H9 (cell line): ENCODE measurements at regions not wholly inside any gene's neighbourhood (a gene's known extent, or its start where the extent isn't known, plus 50 kb on each side); places are given as distances from the start of the nearest gene placed in this dataset.

Source experiments
- DNase-seq: peaks from one replicate; pipeline ENCODE4 v3.0.0-alpha.2; 2017
- H2AFZ ChIP-seq: one replicate; pipeline ENCODE4 v1.6.1; 2013; ENCODE audit warnings: mild to moderate bottlenecking, low read length, control low read depth, moderate library complexity
- H2AK5ac ChIP-seq: 2 replicates; pipeline ENCODE4 v1.6.1; 2013; ENCODE audit warnings: low read length, control low read depth, mixed read lengths; ENCODE audit not compliant: insufficient read length
- H2BK120ac ChIP-seq: one replicate; pipeline ENCODE4 v1.6.1; 2013; ENCODE audit warnings: low read depth, mild to moderate bottlenecking, low read length, control low read depth, inconsistent platforms; ENCODE audit not compliant: poor library complexity, severe bottlenecking
- H2BK12ac ChIP-seq: 2 replicates; pipeline ENCODE4 v1.6.1; 2013; ENCODE audit warnings: low read length, control low read depth, mixed read lengths, low read depth; ENCODE audit not compliant: insufficient read length
- H2BK15ac ChIP-seq: 2 replicates; pipeline ENCODE4 v1.6.1; 2013; ENCODE audit warnings: low read depth, low read length, control low read depth
- H2BK20ac ChIP-seq: one replicate; pipeline ENCODE4 v1.6.1; 2013; ENCODE audit warnings: low read depth, mild to moderate bottlenecking, low read length, control low read depth, inconsistent platforms; ENCODE audit not compliant: poor library complexity, severe bottlenecking
- H2BK5ac ChIP-seq: 2 replicates; pipeline ENCODE4 v1.6.1; 2013; ENCODE audit warnings: low read length, control low read depth, mixed read lengths; ENCODE audit not compliant: insufficient read length
- H3K14ac ChIP-seq: 2 replicates; pipeline ENCODE4 v1.6.1; 2013; ENCODE audit warnings: low read length, control low read depth; ENCODE audit not compliant: insufficient read depth
- H3K18ac ChIP-seq: 2 replicates; pipeline ENCODE4 v1.6.1; 2013; ENCODE audit warnings: low read depth, mild to moderate bottlenecking, mixed read lengths, low read length, control low read depth; ENCODE audit not compliant: insufficient read length
- H3K23ac ChIP-seq: 2 replicates; pipeline ENCODE4 v1.6.1; 2013; ENCODE audit warnings: low read length, control low read depth, mixed read lengths, low read depth; ENCODE audit not compliant: insufficient read length
- H3K23me2 ChIP-seq: 2 replicates; pipeline ENCODE4 v1.6.1; 2013; ENCODE audit warnings: low read depth, mild to moderate bottlenecking, mixed read lengths, low read length, control low read depth; ENCODE audit not compliant: insufficient read length, poor library complexity, severe bottlenecking
- H3K27ac ChIP-seq: 2 replicates; pipeline ENCODE4 v1.5.1; 2013; ENCODE audit warnings: low read length, control low read depth, mixed read lengths, low read depth; ENCODE audit not compliant: insufficient read length
- H3K27me3 ChIP-seq: 2 replicates; pipeline ENCODE4 v1.6.1; 2013; ENCODE audit warnings: low read length, control low read depth, inconsistent platforms; ENCODE audit not compliant: insufficient read depth
- H3K4ac ChIP-seq: 2 replicates; pipeline ENCODE4 v1.6.1; 2013; ENCODE audit warnings: low read depth, mild to moderate bottlenecking, control low read depth, inconsistent platforms, low read length, moderate library complexity
- H3K4me1 ChIP-seq: 2 replicates; pipeline ENCODE4 v1.6.1; 2013; ENCODE audit warnings: low read length, control low read depth, inconsistent platforms; ENCODE audit not compliant: insufficient read depth
- H3K4me2 ChIP-seq: 2 replicates; pipeline ENCODE4 v1.6.1; 2013; ENCODE audit warnings: low read length, control low read depth, mixed read lengths; ENCODE audit not compliant: insufficient read length, insufficient read depth
- H3K56ac ChIP-seq: 2 replicates; pipeline ENCODE4 v1.6.1; 2013; ENCODE audit warnings: low read depth, mild to moderate bottlenecking, mixed read lengths, low read length, control low read depth; ENCODE audit not compliant: insufficient read length
- H3K79me1 ChIP-seq: 2 replicates; pipeline ENCODE4 v1.6.1; 2013; ENCODE audit warnings: low read depth, mild to moderate bottlenecking, moderate library complexity, low read length, control low read depth, inconsistent platforms; ENCODE audit not compliant: insufficient read depth, poor library complexity, severe bottlenecking
- H3K79me2 ChIP-seq: 2 replicates; pipeline ENCODE4 v1.6.1; 2013; ENCODE audit warnings: low read length, control low read depth, inconsistent platforms; ENCODE audit not compliant: insufficient read depth
- H3K9ac ChIP-seq: 2 replicates; pipeline ENCODE4 v1.6.1; 2013; ENCODE audit warnings: low read length, control low read depth, mixed read lengths; ENCODE audit not compliant: insufficient read length; ENCODE audit errors: extremely low read depth
- H3K9me3 ChIP-seq: one replicate; pipeline ENCODE4 v1.6.1; 2013; ENCODE audit warnings: low read depth, low read length, inconsistent platforms; ENCODE audit not compliant: control insufficient read depth
- H3T11ph ChIP-seq: one replicate; pipeline ENCODE4 v1.6.1; 2013; ENCODE audit warnings: mild to moderate bottlenecking, low read length, control low read depth, inconsistent platforms
- H4K20me1 ChIP-seq: one replicate; pipeline ENCODE4 v1.6.1; 2013; ENCODE audit not compliant: control insufficient read depth, insufficient read length, insufficient read depth
- H4K5ac ChIP-seq: 2 replicates; pipeline ENCODE4 v1.6.1; 2013; ENCODE audit warnings: low read depth, mild to moderate bottlenecking, mixed read lengths, low read length, control low read depth; ENCODE audit not compliant: insufficient read length
- H4K8ac ChIP-seq: replicated peaks from 2 replicates; pipeline ENCODE4 v1.6.1; 2013; ENCODE audit warnings: low read length, control low read depth, mixed read lengths, low read depth; ENCODE audit not compliant: insufficient read length
- H4K91ac ChIP-seq: 2 replicates; pipeline ENCODE4 v1.6.1; 2013; ENCODE audit warnings: low read depth, mild to moderate bottlenecking, moderate library complexity, mixed read lengths, low read length, control low read depth; ENCODE audit not compliant: insufficient read length
- H3K27ac Mint-ChIP-seq, 3 experiments: 2 replicates in 2 of 3; 3 replicates in 1 of 3; pipeline ENCODE4 v1.8.0; 2020 to 2021; ENCODE audit warnings: mixed read lengths in 3 of 3, mild to moderate bottlenecking in 1 of 3, moderate library complexity in 1 of 3
- H3K27me3 Mint-ChIP-seq: 2 replicates; pipeline ENCODE4 v1.8.0; 2021; ENCODE audit warnings: low read depth, mild to moderate bottlenecking, moderate library complexity, mixed read lengths
- H3K36me3 Mint-ChIP-seq, 3 experiments: 2 replicates in 2 of 3; 3 replicates in 1 of 3; pipeline ENCODE4 v1.8.0; 2020 to 2021; ENCODE audit warnings: low read depth in 3 of 3, mixed read lengths in 3 of 3; ENCODE audit not compliant: insufficient read depth in 1 of 3
- H3K4me1 Mint-ChIP-seq, 2 experiments: 2 replicates each; pipeline ENCODE4 v1.8.0; 2020; ENCODE audit warnings: mixed read lengths in 2 of 2
- H3K4me3 Mint-ChIP-seq, 2 experiments: 2 replicates in 1 of 2; 3 replicates in 1 of 2; pipeline ENCODE4 v1.8.0; 2020 to 2021; ENCODE audit warnings: mild to moderate bottlenecking in 2 of 2, mixed read lengths in 2 of 2, moderate library complexity in 1 of 2
- H3K9me3 Mint-ChIP-seq, 2 experiments: 2 replicates in 1 of 2; 3 replicates in 1 of 2; pipeline ENCODE4 v1.8.0; 2020; ENCODE audit warnings: mild to moderate bottlenecking in 2 of 2, mixed read lengths in 2 of 2, moderate library complexity in 1 of 2
- CTCF ChIP-seq: fragments of 200-600 bp; sonication (generic); conservative IDR thresholded peaks from 3 replicates; pipeline ENCODE4 v1.8.0; 2021; ENCODE audit warnings: antibody characterized with exemption, mild to moderate bottlenecking
- WGBS: extraction: QIAGEN DNeasy Blood & Tissue Kit; methylation state at CpG from one replicate; pipeline ENCODE4 v1.1.7; 2013; ENCODE audit warnings: missing lambda C conversion rate, low lambda C conversion rate, mixed read lengths; ENCODE audit not compliant: insufficient read length; ENCODE audit errors: extremely low coverage; 5-methylcytosine and 5-hydroxymethylcytosine counted together

DNA sequence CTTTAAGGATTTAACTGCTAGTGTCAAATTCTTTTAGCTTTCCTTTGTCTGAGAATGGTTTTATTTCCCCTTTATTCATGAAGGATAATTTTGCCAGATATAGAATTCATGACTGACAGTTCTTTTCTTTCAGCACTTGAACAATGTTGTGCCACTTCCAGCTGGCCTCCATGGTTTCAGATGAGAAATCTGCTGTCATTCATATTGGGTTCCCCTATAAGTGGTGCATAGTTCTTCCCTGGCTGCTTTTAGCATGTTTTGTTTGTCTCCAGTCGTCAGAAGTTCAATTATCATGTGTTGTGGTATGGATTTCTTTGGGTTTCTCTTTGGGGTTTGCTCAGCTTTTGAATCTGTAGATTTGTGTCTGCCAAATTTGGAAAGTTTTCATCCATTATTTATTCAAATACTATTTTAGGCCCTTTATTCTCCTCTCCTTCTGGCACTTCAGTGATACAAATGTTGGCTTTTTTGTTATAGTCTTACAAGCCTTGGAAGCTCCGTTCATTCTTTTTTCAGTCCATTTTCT lies 76.3 kb upstream of the TGM3 start:
- no peaks in the 10 kb centered on the region for H3K79me1 ChIP-seq
- H3K4me1 Mint-ChIP-seq = peaks cover 7 to 8% of the 10 kb centered on the region in 2 experiments
- no peak overlapping the region for H2BK12ac ChIP-seq
- H3K23me2 ChIP-seq = no peaks in the 10 kb centered on the region
- no peak overlapping the region for H3K9ac ChIP-seq
- H4K20me1 ChIP-seq = no peaks in the 10 kb centered on the region
- no peak overlapping the region for H3K27ac Mint-ChIP-seq
- no peak overlapping the region for H2AK5ac ChIP-seq
- H2BK20ac ChIP-seq = no peak overlapping the region
- no peak overlapping the region for H2BK5ac ChIP-seq
- H3K4me1 ChIP-seq = peaks cover 6% of the 10 kb centered on the region; the same call in 1 of the 2 replicates
- H3K14ac ChIP-seq = no peak overlapping the region
- no peak overlapping the region for H3K4ac ChIP-seq
- no peak overlapping the region for H3K18ac ChIP-seq
- H3K4me2 ChIP-seq = no peak overlapping the region
- peaks cover 0 to 8% (median 1%) of the 10 kb centered on the region in 3 experiments; a peak in 2 of 7 replicates for H3K36me3 Mint-ChIP-seq
- H3T11ph ChIP-seq = no peak overlapping the region
- H2AFZ ChIP-seq = no peak overlapping the region
- H4K91ac ChIP-seq = no peak overlapping the region
- H3K56ac ChIP-seq = no peak overlapping the region
- H3K4me3 Mint-ChIP-seq = no peak overlapping the region
- TF ChIP-seq CTCF = no peak
- H3K27me3 ChIP-seq = no peaks in the 10 kb centered on the region
- no CpG with 5 or more reads among the region's 2 CpGs for WGBS
- no peaks in the 10 kb centered on the region for H3K79me2 ChIP-seq
- H3K27ac ChIP-seq = no peak overlapping the region
- H4K8ac ChIP-seq = no peak overlapping the region
- H3K9me3 Mint-ChIP-seq = peaks cover 4 to 8% of the 10 kb centered on the region in 2 experiments; a peak in 3 of 5 replicates
- no peak overlapping the region for H2BK120ac ChIP-seq
- peaks cover 1% of the 10 kb centered on the region; the same call in 1 of the 2 replicates for H3K27me3 Mint-ChIP-seq
- no peak overlapping the region for H3K23ac ChIP-seq
- H2BK15ac ChIP-seq = no peak overlapping the region
- H3K9me3 ChIP-seq = no peaks in the 10 kb centered on the region
- DNase-seq = no peak
- no peak overlapping the region for H4K5ac ChIP-seq
